ENCODE measurements at regions not wholly inside any gene's neighbourhood (a gene's known extent, or its start where the extent isn't known, plus 50 kb on each side); places are given as distances from the start of the nearest gene placed in this dataset.

GRCh38 chrX:25527596-25527995 lies 511.8 kb upstream of the ARX start:
- TF ChIP-seq YY1 (IDR thresholded peaks at IDR 0.05; ENCODE audit: insufficient read depth, insufficient read length) (no peak), ZNF274 (IDR thresholded peaks at IDR 0.05; ENCODE audit: low read depth, low read length) (no peak), SUZ12 (IDR thresholded peaks at IDR 0.05; ENCODE audit: extremely low read depth, insufficient read depth, insufficient read length) (no peak)
